Prostate gland (tissue), 2 donors: ENCODE measurements at regions not wholly inside any gene's neighbourhood (a gene's known extent, or its start where the extent isn't known, plus 50 kb on each side); places are given as distances from the start of the nearest gene placed in this dataset.

ENCODE experiments used
- POLR2A ChIP-seq: fragments of 450-650 bp; IDR thresholded peaks from one replicate; pipeline ENCODE4 v1.6.1; 2016; ENCODE audit warnings: antibody characterized with exemption, mild to moderate bottlenecking
- TF ChIP-seq, protein P1 (sequence below), 4 experiments: fragments of 200-600 bp in 2 of 4; fragments of 450-650 bp in 2 of 4; sonication (generic) in 2 of 4; IDR thresholded peaks; 1 replicate in 3 of 4; 2 replicates in 1 of 4; pipeline ENCODE4 v1.5.1; 2016 to 2019; ENCODE audit warnings: antibody characterized with exemption in 4 of 4, mild to moderate bottlenecking in 2 of 4, moderate library complexity in 2 of 4

DNA sequence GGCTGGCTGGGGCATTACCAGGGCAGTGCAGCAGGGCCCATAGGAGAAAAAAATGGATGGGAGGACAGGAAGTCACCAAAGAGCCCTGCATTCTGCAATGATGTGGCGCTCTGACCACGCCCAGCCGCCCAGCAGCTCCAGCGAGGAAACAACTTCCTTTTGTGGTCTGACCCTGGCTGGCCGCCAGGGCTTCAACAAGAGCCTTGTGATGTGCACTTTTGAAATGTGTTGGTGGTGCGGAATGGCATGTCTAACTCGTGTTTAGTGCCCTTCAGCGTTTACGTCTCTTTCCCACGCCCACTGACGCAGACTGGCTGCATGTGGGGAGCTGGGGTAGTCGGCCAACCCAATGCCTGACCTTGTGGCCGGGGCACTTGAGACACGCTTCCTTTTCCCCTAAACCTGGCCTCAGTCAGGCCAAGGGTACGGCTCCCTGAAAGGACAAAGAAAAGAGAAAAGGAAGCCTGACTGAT is 81.9 kb upstream of the CTNNB1 start:
- TF ChIP-seq, protein P1, sequence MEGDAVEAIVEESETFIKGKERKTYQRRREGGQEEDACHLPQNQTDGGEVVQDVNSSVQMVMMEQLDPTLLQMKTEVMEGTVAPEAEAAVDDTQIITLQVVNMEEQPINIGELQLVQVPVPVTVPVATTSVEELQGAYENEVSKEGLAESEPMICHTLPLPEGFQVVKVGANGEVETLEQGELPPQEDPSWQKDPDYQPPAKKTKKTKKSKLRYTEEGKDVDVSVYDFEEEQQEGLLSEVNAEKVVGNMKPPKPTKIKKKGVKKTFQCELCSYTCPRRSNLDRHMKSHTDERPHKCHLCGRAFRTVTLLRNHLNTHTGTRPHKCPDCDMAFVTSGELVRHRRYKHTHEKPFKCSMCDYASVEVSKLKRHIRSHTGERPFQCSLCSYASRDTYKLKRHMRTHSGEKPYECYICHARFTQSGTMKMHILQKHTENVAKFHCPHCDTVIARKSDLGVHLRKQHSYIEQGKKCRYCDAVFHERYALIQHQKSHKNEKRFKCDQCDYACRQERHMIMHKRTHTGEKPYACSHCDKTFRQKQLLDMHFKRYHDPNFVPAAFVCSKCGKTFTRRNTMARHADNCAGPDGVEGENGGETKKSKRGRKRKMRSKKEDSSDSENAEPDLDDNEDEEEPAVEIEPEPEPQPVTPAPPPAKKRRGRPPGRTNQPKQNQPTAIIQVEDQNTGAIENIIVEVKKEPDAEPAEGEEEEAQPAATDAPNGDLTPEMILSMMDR (IDR thresholded peaks at IDR 0.05) = no peak
- TF ChIP-seq POLR2A = no peak
